Endodermal cell (in vitro differentiated cells): ENCODE measurements at regions not wholly inside any gene's neighbourhood (a gene's known extent, or its start where the extent isn't known, plus 50 kb on each side); places are given as distances from the start of the nearest gene placed in this dataset.

ENCODE experiments used
- DNase-seq: peaks from one replicate; pipeline ENCODE4 v3.0.0-alpha.2; 2017
- H3K27ac ChIP-seq: 2 replicates; pipeline ENCODE4 v1.5.1; 2013; ENCODE audit warnings: mild to moderate bottlenecking, low read depth, low read length, moderate library complexity
- H3K27me3 ChIP-seq: 2 replicates; pipeline ENCODE4 v1.6.1; 2013; ENCODE audit warnings: mild to moderate bottlenecking, low read length, moderate library complexity; ENCODE audit not compliant: insufficient read depth, control insufficient read depth, poor library complexity, severe bottlenecking
- H3K36me3 ChIP-seq: 2 replicates; pipeline ENCODE4 v1.7.0; 2013; ENCODE audit warnings: mild to moderate bottlenecking, low read length, moderate library complexity; ENCODE audit not compliant: control insufficient read depth, insufficient read depth
- H3K4me1 ChIP-seq: one replicate; pipeline ENCODE4 v1.7.0; 2013; ENCODE audit warnings: low read length; ENCODE audit not compliant: control insufficient read depth, insufficient read depth
- H3K4me3 ChIP-seq: 2 replicates; pipeline ENCODE4 v1.5.1; 2013; ENCODE audit warnings: mild to moderate bottlenecking, low read length, moderate library complexity
- H3K9ac ChIP-seq: 2 replicates; pipeline ENCODE4 v1.6.1; 2013; ENCODE audit warnings: mild to moderate bottlenecking, low read length, moderate library complexity; ENCODE audit not compliant: poor library complexity, severe bottlenecking; ENCODE audit errors: extremely low read depth
- H3K9me3 ChIP-seq: 2 replicates; pipeline ENCODE4 v1.6.1; 2013; ENCODE audit warnings: mild to moderate bottlenecking, low read length, moderate library complexity; ENCODE audit not compliant: control insufficient read depth
- H3K27ac Mint-ChIP-seq: 2 replicates; pipeline ENCODE4 v1.8.0; 2020; ENCODE audit warnings: mixed read lengths
- H3K27me3 Mint-ChIP-seq: 2 replicates; pipeline ENCODE4 v1.8.0; 2021; ENCODE audit warnings: mild to moderate bottlenecking, mixed read lengths; ENCODE audit not compliant: insufficient read depth
- H3K36me3 Mint-ChIP-seq: 2 replicates; pipeline ENCODE4 v1.8.0; 2020; ENCODE audit warnings: low read depth, mixed read lengths
- H3K4me1 Mint-ChIP-seq: 2 replicates; pipeline ENCODE4 v1.8.0; 2020; ENCODE audit warnings: mixed read lengths
- H3K4me3 Mint-ChIP-seq: 2 replicates; pipeline ENCODE4 v1.8.0; 2020; ENCODE audit warnings: mild to moderate bottlenecking, moderate library complexity, mixed read lengths
- H3K9me3 Mint-ChIP-seq: 2 replicates; pipeline ENCODE4 v1.8.0; 2020; ENCODE audit warnings: mild to moderate bottlenecking, mixed read lengths
- WGBS, 2 experiments: methylation state at CpG; one replicate each; pipeline versions ENCODE4 v1.1.5 to v1.1.7; 2013; ENCODE audit warnings: missing lambda C conversion rate in 2 of 2, mixed read lengths in 1 of 2; ENCODE audit not compliant: insufficient coverage in 1 of 2, insufficient read length in 1 of 2; 5-methylcytosine and 5-hydroxymethylcytosine counted together
- TF ChIP-seq, protein P1 (sequence below): fragments of 200-600 bp; sonication (generic); conservative IDR thresholded peaks from 2 replicates; pipeline ENCODE4 v1.5.0; 2021; ENCODE audit warnings: antibody characterized with exemption, mild to moderate bottlenecking

DNA sequence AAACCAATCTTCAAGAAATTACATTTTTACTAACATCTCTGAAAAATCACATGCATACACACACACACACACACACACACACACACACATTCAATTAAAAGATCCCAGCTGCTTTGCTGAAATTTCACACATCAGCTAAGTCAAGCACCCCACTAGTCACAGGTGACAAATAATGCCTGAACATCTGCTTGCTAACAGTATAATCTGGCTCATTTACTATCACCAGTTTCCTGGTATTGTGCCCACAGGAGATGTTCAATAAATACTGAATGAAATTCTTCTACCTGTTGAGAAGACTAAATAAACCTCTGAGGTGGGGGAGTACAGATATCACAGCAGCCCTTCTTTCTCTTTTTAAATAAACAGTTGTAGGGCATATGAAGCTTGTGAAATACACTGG lies 994.0 kb downstream of the ARAP2 start:
- no peaks in the 10 kb centered on the region for H3K4me1 Mint-ChIP-seq
- H3K27ac Mint-ChIP-seq: no peak overlapping the region
- no peak for DNase-seq
- H3K9me3 Mint-ChIP-seq: no peaks in the 10 kb centered on the region
- Histone ChIP-seq H3K4me1 (no peaks in the 10 kb centered on the region), H3K27me3 (no peaks in the 10 kb centered on the region), H3K27ac (no peak overlapping the region), H3K9me3 (no peaks in the 10 kb centered on the region), H3K4me3 (no peak overlapping the region), H3K36me3 (no peaks in the 10 kb centered on the region), H3K9ac (no peak overlapping the region)
- TF ChIP-seq, protein P1, sequence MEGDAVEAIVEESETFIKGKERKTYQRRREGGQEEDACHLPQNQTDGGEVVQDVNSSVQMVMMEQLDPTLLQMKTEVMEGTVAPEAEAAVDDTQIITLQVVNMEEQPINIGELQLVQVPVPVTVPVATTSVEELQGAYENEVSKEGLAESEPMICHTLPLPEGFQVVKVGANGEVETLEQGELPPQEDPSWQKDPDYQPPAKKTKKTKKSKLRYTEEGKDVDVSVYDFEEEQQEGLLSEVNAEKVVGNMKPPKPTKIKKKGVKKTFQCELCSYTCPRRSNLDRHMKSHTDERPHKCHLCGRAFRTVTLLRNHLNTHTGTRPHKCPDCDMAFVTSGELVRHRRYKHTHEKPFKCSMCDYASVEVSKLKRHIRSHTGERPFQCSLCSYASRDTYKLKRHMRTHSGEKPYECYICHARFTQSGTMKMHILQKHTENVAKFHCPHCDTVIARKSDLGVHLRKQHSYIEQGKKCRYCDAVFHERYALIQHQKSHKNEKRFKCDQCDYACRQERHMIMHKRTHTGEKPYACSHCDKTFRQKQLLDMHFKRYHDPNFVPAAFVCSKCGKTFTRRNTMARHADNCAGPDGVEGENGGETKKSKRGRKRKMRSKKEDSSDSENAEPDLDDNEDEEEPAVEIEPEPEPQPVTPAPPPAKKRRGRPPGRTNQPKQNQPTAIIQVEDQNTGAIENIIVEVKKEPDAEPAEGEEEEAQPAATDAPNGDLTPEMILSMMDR: no peak
- H3K4me3 Mint-ChIP-seq: no peak overlapping the region
- no peaks in the 10 kb centered on the region for H3K27me3 Mint-ChIP-seq
- no peaks in the 10 kb centered on the region for H3K36me3 Mint-ChIP-seq

DNA sequence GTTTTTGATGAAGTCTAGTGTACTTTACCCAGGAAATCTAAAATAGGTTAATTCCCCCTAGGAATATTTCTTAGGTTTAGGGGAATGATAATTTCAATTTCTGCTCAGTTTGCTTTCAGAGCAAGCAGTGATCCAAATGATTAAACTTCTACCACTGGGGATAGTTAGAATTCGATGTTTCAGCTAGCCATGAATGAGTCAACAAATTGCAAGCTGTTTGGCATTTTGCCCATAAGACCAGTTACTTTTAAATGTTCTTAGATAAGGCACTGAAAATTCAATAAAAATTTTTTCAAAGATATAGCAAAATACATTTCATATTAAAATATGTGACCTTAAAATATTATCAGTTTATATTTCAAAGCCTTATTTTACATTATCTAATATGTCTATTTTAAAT lies 993.6 kb downstream of the ARAP2 start:
- Mint-ChIP-seq H3K9me3 (no peaks in the 10 kb centered on the region), H3K27ac (no peak overlapping the region), H3K27me3 (no peaks in the 10 kb centered on the region), H3K4me3 (no peak overlapping the region), H3K4me1 (no peaks in the 10 kb centered on the region), H3K36me3 (no peaks in the 10 kb centered on the region)
- Histone ChIP-seq H3K4me3 (no peak overlapping the region), H3K4me1 (no peaks in the 10 kb centered on the region), H3K9ac (no peak overlapping the region), H3K36me3 (no peaks in the 10 kb centered on the region), H3K27ac (no peak overlapping the region), H3K27me3 (no peaks in the 10 kb centered on the region), H3K9me3 (no peaks in the 10 kb centered on the region)
- no peak for DNase-seq
- TF ChIP-seq, protein P1: no peak
- 84% methylated on average over 1 of the region's 1 CpG; no CpG with 5 or more reads in 1 of the 2 experiments for WGBS, 2 experiments

DNA sequence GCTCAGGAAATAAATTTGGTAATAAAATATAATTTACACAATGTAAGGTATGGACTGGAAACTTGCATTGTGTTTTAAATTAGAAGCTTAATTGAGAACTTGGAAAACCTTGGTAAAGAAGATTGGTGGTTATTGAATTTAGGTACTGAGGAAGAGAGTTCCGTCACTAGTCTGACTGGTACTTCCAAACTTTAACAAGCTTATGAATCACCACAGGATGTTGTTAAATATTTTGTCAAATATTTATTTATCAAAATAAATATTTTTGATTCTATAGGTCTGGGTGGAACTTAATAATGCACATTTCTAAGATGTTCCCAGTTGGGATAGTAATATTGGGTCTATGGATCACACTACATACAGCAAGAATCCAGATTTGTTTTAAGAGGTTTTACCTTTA lies 992.2 kb downstream of the ARAP2 start:
- H3K4me3 ChIP-seq: no peak overlapping the region
- Mint-ChIP-seq H3K27ac (no peak overlapping the region), H3K4me1 (no peaks in the 10 kb centered on the region), H3K27me3 (no peaks in the 10 kb centered on the region), H3K36me3 (no peaks in the 10 kb centered on the region), H3K4me3 (no peak overlapping the region), H3K9me3 (no peaks in the 10 kb centered on the region)
- H3K4me1 ChIP-seq: no peaks in the 10 kb centered on the region
- H3K27ac ChIP-seq: no peak overlapping the region
- TF ChIP-seq, protein P1: no peak
- H3K36me3 ChIP-seq: no peaks in the 10 kb centered on the region
- no peaks in the 10 kb centered on the region for H3K27me3 ChIP-seq
- WGBS, 2 experiments: 100% methylated on average over 1 of the region's 1 CpG; no CpG with 5 or more reads in 1 of the 2 experiments
- H3K9me3 ChIP-seq: no peaks in the 10 kb centered on the region
- DNase-seq: no peak
- no peak overlapping the region for H3K9ac ChIP-seq
